GM12891 (cell line): ENCODE measurements at regions not wholly inside any gene's neighbourhood (a gene's known extent, or its start where the extent isn't known, plus 50 kb on each side); places are given as distances from the start of the nearest gene placed in this dataset.

Experiments used
- PAX5 ChIP-seq: IDR thresholded peaks from 2 replicates; pipeline ENCODE4 v1.6.1; 2011; ENCODE audit warnings: low read length, moderate library complexity, mild to moderate bottlenecking; ENCODE audit not compliant: insufficient read depth, severe bottlenecking
- POLR2A ChIP-seq: IDR thresholded peaks from 2 replicates; pipeline ENCODE4 v1.6.1; 2011; ENCODE audit warnings: low read depth, low read length, control low read depth
- TAF1 ChIP-seq: IDR thresholded peaks from 2 replicates; pipeline ENCODE4 v1.6.1; 2011; ENCODE audit warnings: low read depth, low read length, control low read depth

GRCh38 chr6:164832410-164832809, 477.0 kb downstream of the C6orf118 start:
- no peak for TF ChIP-seq TAF1
- no peak for TF ChIP-seq POLR2A
- no peak for TF ChIP-seq PAX5
